Cardiac fibroblast (primary cell): ENCODE measurements at regions not wholly inside any gene's neighbourhood (a gene's known extent, or its start where the extent isn't known, plus 50 kb on each side); places are given as distances from the start of the nearest gene placed in this dataset.

Experiments
- DNase-seq, 2 donors: peaks; one replicate each; pipeline versions ENCODE4 v3.0.0 to v3.0.0-alpha.2; 2010; ENCODE audit warnings: low read depth in 2 of 2
- H3K4me3 ChIP-seq, 2 donors: replicated peaks in 1 of 2; 1 replicate in 1 of 2; 2 replicates in 1 of 2; pipeline ENCODE4 v1.5.1; 2011; ENCODE audit warnings: low read depth in 2 of 2, low read length in 2 of 2, mild to moderate bottlenecking in 2 of 2, moderate library complexity in 1 of 2
- TF ChIP-seq, protein P1 (sequence below): IDR thresholded peaks from one replicate; pipeline ENCODE4 v1.5.1; 2011; ENCODE audit warnings: low read depth, mild to moderate bottlenecking, low read length, inconsistent platforms

- DNase-seq: no peak
- TF ChIP-seq, protein P1, sequence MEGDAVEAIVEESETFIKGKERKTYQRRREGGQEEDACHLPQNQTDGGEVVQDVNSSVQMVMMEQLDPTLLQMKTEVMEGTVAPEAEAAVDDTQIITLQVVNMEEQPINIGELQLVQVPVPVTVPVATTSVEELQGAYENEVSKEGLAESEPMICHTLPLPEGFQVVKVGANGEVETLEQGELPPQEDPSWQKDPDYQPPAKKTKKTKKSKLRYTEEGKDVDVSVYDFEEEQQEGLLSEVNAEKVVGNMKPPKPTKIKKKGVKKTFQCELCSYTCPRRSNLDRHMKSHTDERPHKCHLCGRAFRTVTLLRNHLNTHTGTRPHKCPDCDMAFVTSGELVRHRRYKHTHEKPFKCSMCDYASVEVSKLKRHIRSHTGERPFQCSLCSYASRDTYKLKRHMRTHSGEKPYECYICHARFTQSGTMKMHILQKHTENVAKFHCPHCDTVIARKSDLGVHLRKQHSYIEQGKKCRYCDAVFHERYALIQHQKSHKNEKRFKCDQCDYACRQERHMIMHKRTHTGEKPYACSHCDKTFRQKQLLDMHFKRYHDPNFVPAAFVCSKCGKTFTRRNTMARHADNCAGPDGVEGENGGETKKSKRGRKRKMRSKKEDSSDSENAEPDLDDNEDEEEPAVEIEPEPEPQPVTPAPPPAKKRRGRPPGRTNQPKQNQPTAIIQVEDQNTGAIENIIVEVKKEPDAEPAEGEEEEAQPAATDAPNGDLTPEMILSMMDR: no peak
- H3K4me3 ChIP-seq: no peak overlapping the region
Measured at GRCh38 chr15:95639208-95639607, 691.3 kb upstream of the NR2F2 start.

DNA sequence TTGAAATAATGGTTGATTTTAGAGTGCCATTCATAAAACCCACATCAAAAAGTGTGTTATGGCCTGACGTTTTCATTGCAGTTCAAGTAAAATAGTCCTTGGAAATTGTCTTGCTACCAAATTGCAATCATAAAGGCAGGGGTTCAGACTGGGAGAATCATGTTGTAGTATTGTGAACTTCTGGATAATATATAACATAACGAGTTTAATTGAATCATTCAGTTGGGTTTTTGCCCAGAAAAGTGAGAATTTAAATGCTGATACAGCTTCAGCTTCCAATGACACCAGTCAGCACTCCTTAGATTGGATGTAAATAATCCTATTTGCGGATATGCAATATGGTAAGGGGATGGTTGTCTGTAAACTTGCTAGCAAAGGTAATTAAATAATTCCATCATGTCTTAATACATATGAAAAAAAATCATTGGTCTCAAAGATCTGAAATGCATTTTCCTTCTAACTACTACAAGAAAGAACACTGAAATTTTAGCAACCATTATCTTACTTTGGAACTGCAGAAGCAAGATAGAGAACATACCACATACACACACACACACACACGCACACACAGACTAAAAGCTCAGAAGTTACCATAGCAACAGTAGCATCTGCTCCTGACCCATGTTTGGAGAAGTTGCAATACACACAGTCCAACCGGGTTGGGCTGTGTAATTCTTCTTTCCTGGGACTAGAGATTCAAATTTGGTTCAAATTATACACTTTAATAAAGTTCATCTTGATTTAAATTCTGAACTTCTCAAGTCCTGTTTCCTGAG lies 686.2 kb upstream of the NR2F2 start:
- TF ChIP-seq, protein P1: no peak
- H3K4me3 ChIP-seq: no peak overlapping the region
- peak; percentile 18 to 61 for DNase-seq

- no peak for DNase-seq
- no peak overlapping the region for H3K4me3 ChIP-seq
- TF ChIP-seq, protein P1: no peak
Measured at GRCh38 chr15:95645791-95646338, 684.6 kb upstream of the NR2F2 start.

- DNase-seq: no peak
- no peak overlapping the region for H3K4me3 ChIP-seq
Measured at GRCh38 chr15:95646484-95647273, 683.8 kb upstream of the NR2F2 start.

GRCh38 chr15:95647531-95648277 lies 682.8 kb upstream of the NR2F2 start:
- H3K4me3 ChIP-seq: no peak overlapping the region
- TF ChIP-seq, protein P1: no peak
- DNase-seq: no peak

More at GRCh38 chr15:95646484-95647273, 683.8 kb upstream of the NR2F2 start:
- TF ChIP-seq, protein P1: no peak

GRCh38 chr15:95653361-95653805 lies 677.1 kb upstream of the NR2F2 start:
- H3K4me3 ChIP-seq: no peak overlapping the region
- DNase-seq: peak in 1 of 2 donors; percentile 6

More at GRCh38 chr15:95653361-95653805, 677.1 kb upstream of the NR2F2 start:
- TF ChIP-seq, protein P1: no peak
